ENCODE measurements at regions not wholly inside any gene's neighbourhood (a gene's known extent, or its start where the extent isn't known, plus 50 kb on each side); places are given as distances from the start of the nearest gene placed in this dataset.

DNA sequence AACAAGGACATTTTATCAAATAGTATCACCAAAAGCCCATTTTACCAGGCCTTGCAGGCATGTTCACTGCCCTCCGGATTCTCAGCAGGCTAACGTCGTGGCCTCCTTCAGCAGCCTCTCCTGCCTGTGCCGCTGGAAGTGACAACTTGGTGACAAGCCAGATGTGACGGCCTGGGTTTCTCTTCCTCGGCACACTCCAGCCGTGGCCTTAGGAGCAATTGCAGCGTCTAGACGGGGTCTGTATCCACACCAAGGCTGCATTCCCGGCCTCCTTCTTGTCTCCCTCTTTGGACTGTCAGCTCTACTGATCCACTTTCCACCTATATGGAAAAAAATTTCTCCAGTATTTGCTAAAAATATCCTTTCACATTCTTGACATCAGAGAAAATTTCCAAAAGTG is 145.3 kb upstream of the MGMT start:
- TF ChIP-seq POLR2AphosphoS5 (IDR thresholded peaks at IDR 0.05; ENCODE audit: low read depth, low read length), result no peak
- no peak for TF ChIP-seq REST (IDR thresholded peaks at IDR 0.05; ENCODE audit: insufficient read depth in 1 of 2, low read depth in 2 of 2, low read length in 2 of 2)
- no peak for TF ChIP-seq SIN3A (IDR thresholded peaks at IDR 0.05; ENCODE audit: borderline replicate concordance, insufficient read depth, low read length)
- no peak for TF ChIP-seq TAF1 (IDR thresholded peaks at IDR 0.05; ENCODE audit: borderline replicate concordance, insufficient read depth, low read length)
- no peak for TF ChIP-seq FOXP2 (optimal IDR thresholded peaks at IDR 0.05; ENCODE audit: borderline replicate concordance, extremely low read depth, extremely low read length, insufficient read depth)

All from PFSK-1 (cell line).